CD4-positive, alpha-beta memory T cell (primary cell): ENCODE measurements at regions not wholly inside any gene's neighbourhood (a gene's known extent, or its start where the extent isn't known, plus 50 kb on each side); places are given as distances from the start of the nearest gene placed in this dataset.

Experiments used
- CTCF ChIA-PET: fragments of 350-600 bp; sonication (Branson Sonifier 250); formaldehyde crosslinking; loops from one replicate; lab custom pipeline; 2021; ENCODE audit warnings: inconsistent platforms; ENCODE audit not compliant: partially characterized antibody; lab: Charles Lee
- POLR2A ChIA-PET: fragments of 350-600 bp; sonication (Branson Sonifier 250); formaldehyde crosslinking; loops from one replicate; lab custom pipeline; 2021; ENCODE audit not compliant: partially characterized antibody; lab: Charles Lee
- DNase-seq, 5 donors: peaks; one replicate each; pipeline versions ENCODE4 v3.0.0 to v3.0.0-alpha.2; 2020 to 2022; ENCODE audit warnings: mixed read lengths in 1 of 5
- H3K27ac ChIP-seq: one replicate; pipeline ENCODE4 v1.7.0; 2013; ENCODE audit warnings: low read depth, low read length
- H3K27me3 ChIP-seq: 2 replicates; pipeline ENCODE4 v1.7.0; 2013; ENCODE audit warnings: mild to moderate bottlenecking, low read length, moderate library complexity; ENCODE audit not compliant: insufficient read depth
- H3K36me3 ChIP-seq: 2 replicates; pipeline ENCODE4 v1.7.0; 2013; ENCODE audit warnings: mild to moderate bottlenecking, low read length, moderate library complexity; ENCODE audit not compliant: insufficient read depth
- H3K4me1 ChIP-seq: 2 replicates; pipeline ENCODE4 v1.7.0; 2013; ENCODE audit warnings: mild to moderate bottlenecking, low read length, moderate library complexity; ENCODE audit not compliant: insufficient read depth
- H3K4me3 ChIP-seq, 2 donors: one replicate each; pipeline ENCODE4 v1.7.0; 2013; ENCODE audit warnings: low read length in 2 of 2, mild to moderate bottlenecking in 1 of 2
- H3K9me3 ChIP-seq, 2 donors: one replicate each; pipeline ENCODE4 v1.7.0; 2013; ENCODE audit warnings: low read length in 2 of 2, control low read depth in 1 of 2; ENCODE audit not compliant: control insufficient read depth in 1 of 2
- H3K27ac Mint-ChIP-seq, 7 donors: one replicate each; pipeline ENCODE4 v1.8.0; 2020 to 2021; ENCODE audit warnings: mixed read lengths in 7 of 7, mild to moderate bottlenecking in 6 of 7, inconsistent platforms in 3 of 7, moderate library complexity in 3 of 7
- H3K27me3 Mint-ChIP-seq, 2 donors: one replicate each; pipeline ENCODE4 v1.8.0; 2020 to 2021; ENCODE audit warnings: mixed read lengths in 2 of 2
- H3K36me3 Mint-ChIP-seq, 2 donors: one replicate each; pipeline ENCODE4 v1.8.0; 2020 to 2021; ENCODE audit warnings: mixed read lengths in 2 of 2, inconsistent platforms in 1 of 2, mild to moderate bottlenecking in 1 of 2
- H3K4me1 Mint-ChIP-seq, 4 donors: one replicate each; pipeline ENCODE4 v1.8.0; 2020 to 2021; ENCODE audit warnings: mixed read lengths in 4 of 4, mild to moderate bottlenecking in 1 of 4
- H3K4me3 Mint-ChIP-seq, 8 donors: one replicate each; pipeline ENCODE4 v1.8.0; 2020 to 2021; ENCODE audit warnings: mixed read lengths in 8 of 8, mild to moderate bottlenecking in 7 of 8, moderate library complexity in 6 of 8, inconsistent platforms in 3 of 8
- H3K9me3 Mint-ChIP-seq, 8 donors: one replicate each; pipeline ENCODE4 v1.8.0; 2020 to 2021; ENCODE audit warnings: mixed read lengths in 8 of 8, mild to moderate bottlenecking in 5 of 8, inconsistent platforms in 3 of 8, moderate library complexity in 1 of 8
- intact Hi-C: fragments of 100-400 bp; cut with micrococcal nuclease; formaldehyde crosslinking; loops from one replicate; pipeline ENCODE4 v1.15.1; 2023

DNA sequence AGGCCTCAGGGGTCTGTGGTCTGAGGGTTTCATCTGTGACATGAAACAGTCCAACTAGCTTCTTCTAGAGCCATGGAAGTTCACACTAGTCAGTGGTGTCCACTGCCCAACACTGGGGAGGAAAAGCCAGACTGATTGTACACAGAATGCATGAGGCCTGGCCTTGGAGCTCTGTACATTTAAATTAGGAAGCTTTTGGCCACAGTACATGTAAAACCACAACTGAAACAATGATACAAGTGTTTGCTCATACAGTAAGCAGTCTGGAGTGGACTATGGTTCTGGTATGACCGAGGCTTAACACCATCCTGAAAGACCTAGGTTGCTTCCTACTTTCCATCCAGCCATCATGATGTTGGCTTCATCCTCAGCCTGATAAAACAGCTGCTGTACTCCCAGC is 73.8 kb upstream of the SESN3 start:
- Histone ChIP-seq H3K27ac (no peak overlapping the region), H3K4me3 (no peak overlapping the region), H3K9me3 (no peaks in the 10 kb centered on the region), H3K4me1 (peaks cover 12% of the 10 kb centered on the region), H3K27me3 (no peaks in the 10 kb centered on the region), H3K36me3 (no peaks in the 10 kb centered on the region)
- intact Hi-C loops = no loop called here
- Mint-ChIP-seq H3K27me3 (no peaks in the 10 kb centered on the region), H3K9me3 (peaks cover 0 to 2% (median 0%) of the 10 kb centered on the region in 8 donors), H3K36me3 (no peaks in the 10 kb centered on the region), H3K27ac (no peak overlapping the region), H3K4me1 (peaks cover 4 to 15% (median 10%) of the 10 kb centered on the region in 4 donors), H3K4me3 (no peak overlapping the region)
- no peak for DNase-seq
- ChIA-PET CTCF (interaction anchor here (1.2 to 1.7 kb wide), 4 partner anchors 14 to 153 kb away, joined by 3 to 4 read pairs (median 4); partner anchors contain the start of gene SESN3), POLR2A (interaction anchor here (1.3 kb wide), 1 partner anchor 73 kb away, joined by 6 read pairs; the partner anchor contains the start of gene SESN3)

DNA sequence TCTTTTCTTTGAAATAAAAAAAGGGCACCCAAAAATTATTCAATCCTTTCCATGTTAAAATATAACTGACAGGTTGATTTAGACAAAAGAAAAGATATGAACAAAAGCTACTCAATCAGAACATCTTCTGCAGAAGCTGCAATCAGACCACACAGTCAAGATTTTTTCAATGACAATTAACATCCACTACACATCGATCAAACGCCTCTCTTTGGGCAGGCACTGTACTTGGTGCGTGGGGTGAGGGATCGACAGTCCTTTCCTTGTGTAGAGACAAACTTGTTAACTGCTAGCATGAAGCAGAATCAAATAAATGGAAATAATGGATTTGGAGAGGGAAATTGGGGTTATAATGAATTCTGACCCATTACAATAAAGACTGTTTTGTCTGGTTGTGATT is 71.2 kb upstream of the SESN3 start:
- H3K27ac ChIP-seq = no peak overlapping the region
- H3K4me1 ChIP-seq = peaks cover 20% of the 10 kb centered on the region
- no peaks in the 10 kb centered on the region for H3K36me3 ChIP-seq
- H3K4me1 Mint-ChIP-seq = peaks cover 19 to 27% (median 24%) of the 10 kb centered on the region in 4 donors
- H3K27me3 Mint-ChIP-seq = no peaks in the 10 kb centered on the region
- H3K27ac Mint-ChIP-seq = no peak overlapping the region
- intact Hi-C loops = no loop called here
- no peak overlapping the region for H3K4me3 Mint-ChIP-seq
- DNase-seq = no peak
- H3K9me3 Mint-ChIP-seq = no peaks in the 10 kb centered on the region
- no peaks in the 10 kb centered on the region for H3K27me3 ChIP-seq
- H3K9me3 ChIP-seq = no peaks in the 10 kb centered on the region
- ChIA-PET CTCF (interaction anchor here (1.6 to 1.7 kb wide), 2 partner anchors 150 to 403 kb away, joined by 4 read pairs; no protein-coding TSS in a partner anchor), POLR2A (interaction anchor here (1.1 kb wide), 1 partner anchor 150 kb away, joined by 3 read pairs; no protein-coding TSS in a partner anchor)
- no peak overlapping the region for H3K4me3 ChIP-seq
- H3K36me3 Mint-ChIP-seq = no peaks in the 10 kb centered on the region

DNA sequence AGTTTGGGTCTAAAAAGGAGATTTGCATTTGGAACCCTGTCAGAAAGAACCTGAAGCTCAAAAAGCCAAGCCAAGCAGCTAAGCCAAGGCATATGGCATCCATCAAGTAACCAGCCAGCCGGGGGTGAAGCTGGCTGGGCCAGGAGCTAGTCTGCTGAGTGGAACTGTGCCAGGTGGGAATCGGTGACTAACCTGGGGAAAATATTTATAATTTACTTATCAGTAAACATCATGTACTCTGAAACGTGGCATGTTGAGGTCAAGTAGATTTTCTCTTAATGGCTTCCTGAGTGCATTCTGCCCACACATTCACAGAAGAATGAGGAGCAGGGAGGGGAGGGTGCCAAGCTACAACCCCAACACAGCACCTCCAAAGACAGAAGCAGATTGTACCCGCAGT is 70.5 kb upstream of the SESN3 start:
- CTCF ChIA-PET = interaction anchor here (1.6 kb wide), 1 partner anchor 149 kb away, joined by 4 read pairs; no protein-coding TSS in a partner anchor
- POLR2A ChIA-PET = interaction anchor here (1.1 kb wide), 1 partner anchor 150 kb away, joined by 3 read pairs; no protein-coding TSS in a partner anchor
- DNase-seq = no peak
- H3K9me3 Mint-ChIP-seq = no peaks in the 10 kb centered on the region
- no peaks in the 10 kb centered on the region for H3K27me3 Mint-ChIP-seq
- H3K36me3 ChIP-seq = no peaks in the 10 kb centered on the region
- intact Hi-C loops = no loop called here
- H3K27ac ChIP-seq = no peak overlapping the region
- H3K4me3 Mint-ChIP-seq = no peak overlapping the region
- H3K27me3 ChIP-seq = no peaks in the 10 kb centered on the region
- peaks cover 20% of the 10 kb centered on the region for H3K4me1 ChIP-seq
- H3K27ac Mint-ChIP-seq = no peak overlapping the region
- H3K9me3 ChIP-seq = no peaks in the 10 kb centered on the region
- H3K36me3 Mint-ChIP-seq = no peaks in the 10 kb centered on the region
- no peak overlapping the region for H3K4me3 ChIP-seq
- peaks cover 26 to 31% (median 27%) of the 10 kb centered on the region in 4 donors for H3K4me1 Mint-ChIP-seq

DNA sequence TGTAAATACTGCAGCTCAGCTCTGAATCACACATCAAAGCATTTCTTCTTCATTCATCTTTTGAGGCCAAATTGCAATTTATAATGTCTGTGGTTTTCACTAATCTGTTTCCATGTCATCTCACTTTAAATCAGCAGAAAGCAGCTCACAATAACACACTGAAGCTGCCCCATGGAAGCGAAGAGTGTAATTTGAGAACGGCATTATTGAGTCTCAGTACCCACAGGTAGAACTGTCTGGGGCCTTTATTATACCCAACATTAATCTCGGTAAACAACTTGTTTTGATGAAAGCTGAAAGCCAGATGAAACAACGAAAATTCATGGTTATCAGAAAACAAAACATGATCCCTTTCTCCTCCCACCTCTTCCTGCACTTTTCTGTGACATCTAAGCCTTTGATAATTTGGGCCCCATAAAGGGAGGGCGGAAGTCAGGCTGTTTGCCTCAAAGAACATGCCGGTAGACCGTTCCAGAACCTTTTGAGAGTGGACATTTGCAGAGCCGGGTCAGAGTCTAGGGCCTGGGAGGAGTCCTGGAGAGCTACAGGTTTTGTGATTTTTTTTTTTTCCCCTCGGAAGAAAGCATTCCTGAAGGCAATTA is 68.2 kb upstream of the SESN3 start:
- no peak overlapping the region for H3K27ac ChIP-seq
- Mint-ChIP-seq H3K27ac (peak overlapping the region; percentile 19 to 90 (median 55)), H3K4me1 (peaks cover 26 to 31% (median 26%) of the 10 kb centered on the region in 4 donors), H3K9me3 (no peaks in the 10 kb centered on the region), H3K36me3 (no peaks in the 10 kb centered on the region), H3K4me3 (peak overlapping the region; percentile 39 to 72 (median 66)), H3K27me3 (no peaks in the 10 kb centered on the region)
- intact Hi-C loops = loop anchor here (2.0 kb wide), 1 partner anchor 68 kb away; the partner anchor contains the start of gene SESN3
- no peaks in the 10 kb centered on the region for H3K36me3 ChIP-seq
- peaks cover 20% of the 10 kb centered on the region for H3K4me1 ChIP-seq
- DNase-seq = peak in 4 of 5 donors; percentile 25 to 30 (median 29)
- no peaks in the 10 kb centered on the region for H3K9me3 ChIP-seq
- no peaks in the 10 kb centered on the region for H3K27me3 ChIP-seq
- POLR2A ChIA-PET = interaction anchor here (0.8 to 3.3 kb wide), 6 partner anchors 39 to 1558 kb away, joined by 3 to 23 read pairs (median 4); partner anchors contain the start of genes C11orf54, ENDOD1, SESN3 and TAF1D
- H3K4me3 ChIP-seq = no peak overlapping the region
- CTCF ChIA-PET = interaction anchor here (1.0 to 2.8 kb wide), 5 partner anchors 10 to 406 kb away, joined by 3 to 14 read pairs (median 4); partner anchors contain the start of gene SESN3

- H3K4me3 Mint-ChIP-seq = peak overlapping the region in 4 of 8 donors; percentile 22 to 51 (median 40)
- no peaks in the 10 kb centered on the region for H3K36me3 Mint-ChIP-seq
- H3K4me1 Mint-ChIP-seq = peaks cover 26 to 31% (median 26%) of the 10 kb centered on the region in 4 donors
- Histone ChIP-seq H3K4me3 (no peak overlapping the region), H3K4me1 (peaks cover 20% of the 10 kb centered on the region), H3K27ac (no peak overlapping the region), H3K36me3 (no peaks in the 10 kb centered on the region), H3K27me3 (no peaks in the 10 kb centered on the region), H3K9me3 (no peaks in the 10 kb centered on the region)
- peak overlapping the region in 4 of 7 donors; percentile 22 to 90 (median 40) for H3K27ac Mint-ChIP-seq
- no peaks in the 10 kb centered on the region for H3K27me3 Mint-ChIP-seq
- intact Hi-C loops = loop anchor here (2.0 kb wide), 1 partner anchor 67 kb away; the partner anchor contains the start of gene SESN3
- no peak for DNase-seq
- H3K9me3 Mint-ChIP-seq = no peaks in the 10 kb centered on the region
- POLR2A ChIA-PET = interaction anchor here (1.5 to 3.3 kb wide), 2 partner anchors 44 to 66 kb away, joined by 4 to 23 read pairs; partner anchors contain the start of gene SESN3
- CTCF ChIA-PET = interaction anchor here (0.8 to 1.0 kb wide), 2 partner anchors 35 to 407 kb away, joined by 3 read pairs; no protein-coding TSS in a partner anchor
Measured at GRCh38 chr11:95297680-95298452, 66.9 kb upstream of the SESN3 start.

DNA sequence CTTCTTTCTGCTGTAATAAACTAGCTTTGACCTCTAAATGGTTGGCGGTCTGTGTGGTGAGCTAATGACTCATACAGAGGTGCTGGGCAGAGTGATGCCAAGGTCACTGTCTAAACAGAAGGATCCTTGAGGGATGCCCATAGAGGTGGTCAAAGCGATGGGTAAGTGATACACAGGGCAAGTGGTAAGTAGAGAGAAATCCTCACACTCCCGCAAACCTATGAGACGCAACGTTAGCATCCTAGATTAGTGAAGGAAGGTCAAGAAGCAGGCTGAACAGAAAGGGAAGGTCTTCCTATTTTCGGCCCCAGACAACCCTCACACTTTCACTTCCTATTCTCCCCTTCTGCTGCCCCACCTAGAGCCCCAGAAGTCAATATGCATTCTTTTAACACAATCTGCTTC is 65.6 kb upstream of the SESN3 start:
- Mint-ChIP-seq H3K9me3 (no peaks in the 10 kb centered on the region), H3K4me1 (peaks cover 26 to 31% (median 26%) of the 10 kb centered on the region in 4 donors), H3K27me3 (no peaks in the 10 kb centered on the region), H3K27ac (peak overlapping the region in 1 of 7 donors; percentile 2), H3K36me3 (no peaks in the 10 kb centered on the region), H3K4me3 (no peak overlapping the region)
- Histone ChIP-seq H3K27ac (no peak overlapping the region), H3K9me3 (no peaks in the 10 kb centered on the region), H3K27me3 (no peaks in the 10 kb centered on the region), H3K4me3 (no peak overlapping the region), H3K4me1 (peaks cover 20% of the 10 kb centered on the region), H3K36me3 (no peaks in the 10 kb centered on the region)
- intact Hi-C loops = no loop called here
- ChIA-PET POLR2A (interaction anchor here (1.5 to 1.6 kb wide), 2 partner anchors 42 to 65 kb away, joined by 4 read pairs; no protein-coding TSS in a partner anchor), CTCF (interaction anchor here (1.0 to 1.5 kb wide), 2 partner anchors 37 to 65 kb away, joined by 3 read pairs; no protein-coding TSS in a partner anchor)
- DNase-seq = no peak
